HEK293T (cell line): ENCODE measurements at regions not wholly inside any gene's neighbourhood (a gene's known extent, or its start where the extent isn't known, plus 50 kb on each side); places are given as distances from the start of the nearest gene placed in this dataset.
A peak's percentile ranks its signal among the peaks of the same experiment; 100 is the strongest.
"Not testable (repeated sequence)": the region's sequence is repeated elsewhere in the genome, so short reads cannot be mapped to it uniquely, and the experiment has no call there.

Source experiments
- CTCF ChIA-PET: fragments of 350-600 bp; formaldehyde crosslinking; extraction: SDS; loops from one replicate; lab custom pipeline; 2021; ENCODE audit warnings: antibody characterized with exemption, inconsistent platforms; lab: Yijun Ruan, JAX
- POLR2A ChIA-PET: fragments of 350-600 bp; formaldehyde crosslinking; extraction: SDS; loops from one replicate; lab custom pipeline; 2020; ENCODE audit warnings: antibody characterized with exemption, inconsistent platforms; lab: Yijun Ruan, JAX
- DNase-seq: peaks from one replicate; pipeline ENCODE4 v3.0.0; 2012; ENCODE audit warnings: mixed read lengths; ENCODE audit errors: extremely low spot score
- ARNT ChIP-seq: fragments of 450-650 bp; IDR thresholded peaks from 2 replicates; pipeline ENCODE4 v1.6.1; 2017; ENCODE audit warnings: mild to moderate bottlenecking
- BHLHE40 ChIP-seq: fragments of 450-650 bp; IDR thresholded peaks from 2 replicates; pipeline ENCODE4 v1.6.1; 2016; ENCODE audit warnings: mild to moderate bottlenecking, moderate library complexity, borderline replicate concordance
- CTBP1 ChIP-seq: fragments of 450-650 bp; IDR thresholded peaks from 2 replicates; pipeline ENCODE4 v1.6.1; 2016; ENCODE audit warnings: borderline replicate concordance
- ELF4 ChIP-seq: fragments of 450-650 bp; IDR thresholded peaks from 2 replicates; pipeline ENCODE4 v1.6.1; 2017; ENCODE audit warnings: antibody characterized with exemption
- FOXA1 ChIP-seq: fragments of 450-650 bp; IDR thresholded peaks from 2 replicates; pipeline ENCODE4 v1.6.1; 2016; ENCODE audit warnings: mild to moderate bottlenecking
- FOXK2 ChIP-seq: fragments of 450-650 bp; IDR thresholded peaks from 2 replicates; pipeline ENCODE4 v1.6.1; 2016; ENCODE audit warnings: mild to moderate bottlenecking
- FOXM1 ChIP-seq: fragments of 450-650 bp; IDR thresholded peaks from 2 replicates; pipeline ENCODE4 v1.6.1; 2017; ENCODE audit warnings: mild to moderate bottlenecking, borderline replicate concordance
- HDGF ChIP-seq: fragments of 450-650 bp; IDR thresholded peaks from 2 replicates; pipeline ENCODE4 v1.6.1; 2017; ENCODE audit warnings: antibody characterized with exemption, borderline replicate concordance
- L3MBTL2 ChIP-seq: fragments of 450-650 bp; conservative IDR thresholded peaks from 2 replicates; pipeline ENCODE4 v1.6.1; 2016; ENCODE audit warnings: mild to moderate bottlenecking
- LEF1 ChIP-seq: fragments of 450-650 bp; IDR thresholded peaks from 2 replicates; pipeline ENCODE4 v1.6.1; 2017; ENCODE audit warnings: mild to moderate bottlenecking, borderline replicate concordance
- NFRKB ChIP-seq: fragments of 450-650 bp; IDR thresholded peaks from 2 replicates; pipeline ENCODE4 v1.6.1; 2016; ENCODE audit warnings: mild to moderate bottlenecking, moderate library complexity
- PKNOX1 ChIP-seq: fragments of 450-650 bp; IDR thresholded peaks from 2 replicates; pipeline ENCODE4 v1.6.1; 2016
- SP1 ChIP-seq: fragments of 450-650 bp; IDR thresholded peaks from 2 replicates; pipeline ENCODE4 v1.6.1; 2017
- SUZ12 ChIP-seq: fragments of 450-650 bp; IDR thresholded peaks from 2 replicates; pipeline ENCODE4 v1.6.1; 2016; ENCODE audit warnings: mild to moderate bottlenecking
- TARDBP ChIP-seq: fragments of 450-650 bp; IDR thresholded peaks from 2 replicates; pipeline ENCODE4 v1.6.1; 2016
- ZNF384 ChIP-seq: fragments of 450-650 bp; IDR thresholded peaks from 2 replicates; pipeline ENCODE4 v1.6.1; 2016

DNA sequence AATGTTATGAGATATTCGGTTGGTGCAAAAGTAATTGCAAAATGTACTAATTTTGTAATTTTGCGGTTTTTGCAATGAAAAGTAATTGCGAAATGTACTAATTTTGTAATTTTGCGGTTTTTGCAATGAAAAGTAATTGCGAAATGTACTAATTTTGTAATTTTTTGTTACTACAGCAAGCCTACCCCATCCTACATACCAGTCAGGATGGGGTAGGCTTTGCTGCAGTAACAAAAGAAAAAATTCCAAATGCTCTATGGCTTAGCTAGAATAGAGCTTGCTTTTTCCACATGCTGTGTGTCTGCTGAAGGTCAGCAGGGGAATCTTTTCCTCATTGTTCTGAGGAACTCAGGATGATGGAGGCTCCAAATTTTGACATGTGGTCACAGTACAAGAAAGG is 83.3 kb upstream of the GPRC5B start:
- no peak for DNase-seq
- TF ChIP-seq ELF4 (no peak), SUZ12 (no peak), HDGF (no peak), FOXM1 (no peak)
- POLR2A ChIA-PET = no interaction called here
- CTCF ChIA-PET = interaction anchor here (0.6 kb wide), 1 partner anchor 16 kb away, joined by 3 read pairs; no protein-coding TSS in a partner anchor

DNA sequence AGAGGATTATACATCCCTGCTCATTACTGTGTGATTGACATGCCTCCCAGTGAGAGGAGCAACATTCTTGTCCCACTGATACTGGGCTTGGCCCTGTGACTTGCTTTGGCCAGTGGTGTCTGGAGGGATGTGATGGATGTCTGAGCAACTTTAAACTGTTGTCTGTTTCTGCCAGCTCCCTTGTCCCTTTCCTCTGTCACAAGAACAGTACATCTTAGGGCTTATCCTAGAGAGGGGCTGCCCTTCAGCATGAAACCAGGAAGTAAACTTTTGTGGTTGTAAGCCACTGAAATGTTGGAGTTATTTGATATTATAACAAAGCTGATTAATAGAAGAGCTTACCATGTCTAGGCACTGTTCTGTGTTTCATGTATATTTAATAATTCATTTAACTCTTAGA is 82.9 kb upstream of the GPRC5B start:
- no peak for DNase-seq
- CTCF ChIA-PET = interaction anchor here (0.6 kb wide), 1 partner anchor 16 kb away, joined by 3 read pairs; no protein-coding TSS in a partner anchor
- POLR2A ChIA-PET = no interaction called here
- no peak for TF ChIP-seq PKNOX1
- no peak for TF ChIP-seq CTBP1
- no peak for TF ChIP-seq FOXM1
- no peak for TF ChIP-seq SUZ12
- TF ChIP-seq ELF4 = no peak
- TF ChIP-seq FOXK2 = no peak
- TF ChIP-seq BHLHE40 = no peak
- no peak for TF ChIP-seq HDGF
- TF ChIP-seq FOXA1 = no peak
- TF ChIP-seq ZNF384 = no peak

- CTCF ChIA-PET = no interaction called here
- TF ChIP-seq SUZ12 = no peak
- no peak for TF ChIP-seq LEF1
- no peak for DNase-seq
- POLR2A ChIA-PET = no interaction called here
Measured at GRCh38 chr16:19963301-19963700, 78.7 kb upstream of the GPRC5B start.

- CTCF ChIA-PET = no interaction called here
- POLR2A ChIA-PET = no interaction called here
- TF ChIP-seq HDGF (no peak), ELF4 (no peak), L3MBTL2 (no peak; the same call in 1 of the 2 replicates), FOXA1 (no peak), SUZ12 (no peak), LEF1 (no peak)
- DNase-seq = no peak
Measured at GRCh38 chr16:19960183-19960582, 75.5 kb upstream of the GPRC5B start.

DNA sequence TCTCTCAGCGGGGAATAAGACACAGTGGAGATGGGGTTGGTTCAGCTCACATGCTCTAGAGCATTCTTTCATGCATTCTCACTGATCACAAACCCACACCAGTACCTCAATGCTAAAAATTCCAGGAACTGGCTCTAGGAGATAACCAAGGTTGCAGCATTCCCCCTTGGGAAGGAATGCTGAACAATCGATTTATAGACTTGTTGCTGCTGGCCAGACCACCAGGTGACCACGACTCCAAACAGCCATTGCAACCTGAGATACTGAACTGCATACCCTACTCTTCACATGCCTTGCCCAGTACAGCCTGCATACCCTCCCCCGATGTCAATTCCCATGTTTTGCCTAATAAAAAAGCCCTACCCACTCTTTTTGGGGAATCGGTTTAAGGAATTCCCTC is 75.1 kb upstream of the GPRC5B start:
- CTCF ChIA-PET = no interaction called here
- POLR2A ChIA-PET = no interaction called here
- no peak for TF ChIP-seq SUZ12
- TF ChIP-seq FOXM1 = no peak
- TF ChIP-seq L3MBTL2 = no peak; the same call in 1 of the 2 replicates
- no peak for TF ChIP-seq FOXK2
- TF ChIP-seq ARNT = no peak
- no peak for TF ChIP-seq ELF4
- TF ChIP-seq BHLHE40 = no peak
- no peak for TF ChIP-seq CTBP1
- no peak for TF ChIP-seq LEF1
- no peak for TF ChIP-seq TARDBP
- TF ChIP-seq NFRKB = no peak
- no peak for TF ChIP-seq ZNF384
- no peak for TF ChIP-seq HDGF
- no peak for TF ChIP-seq PKNOX1
- no peak for TF ChIP-seq SP1
- no peak for TF ChIP-seq FOXA1
- DNase-seq = no peak

GRCh38 chr16:19955896-19956295 is 71.2 kb upstream of the GPRC5B start:
- DNase-seq, POLR2A ChIA-PET, CTCF ChIA-PET: not testable (repeated sequence)

DNA sequence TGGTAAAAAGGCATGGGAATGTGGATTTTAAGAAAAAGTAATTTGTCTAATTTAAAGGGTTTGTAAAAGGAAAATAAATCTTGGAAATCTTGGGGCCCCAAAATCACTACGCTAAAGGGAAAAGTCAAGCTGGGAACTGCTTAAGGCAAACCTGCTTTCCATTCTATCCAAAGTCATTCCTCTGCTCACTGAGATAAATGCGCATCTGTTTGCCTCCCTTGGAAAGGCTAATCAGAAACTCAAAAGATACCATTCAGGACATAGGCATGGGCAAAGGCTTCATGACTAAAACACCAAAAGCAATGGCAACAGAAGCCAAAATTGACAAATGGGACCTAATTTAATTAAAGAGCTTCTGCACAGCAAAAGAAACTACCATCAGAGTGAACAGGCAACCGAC is 70.4 kb upstream of the GPRC5B start:
- POLR2A ChIA-PET, DNase-seq, CTCF ChIA-PET: not testable (repeated sequence)

DNA sequence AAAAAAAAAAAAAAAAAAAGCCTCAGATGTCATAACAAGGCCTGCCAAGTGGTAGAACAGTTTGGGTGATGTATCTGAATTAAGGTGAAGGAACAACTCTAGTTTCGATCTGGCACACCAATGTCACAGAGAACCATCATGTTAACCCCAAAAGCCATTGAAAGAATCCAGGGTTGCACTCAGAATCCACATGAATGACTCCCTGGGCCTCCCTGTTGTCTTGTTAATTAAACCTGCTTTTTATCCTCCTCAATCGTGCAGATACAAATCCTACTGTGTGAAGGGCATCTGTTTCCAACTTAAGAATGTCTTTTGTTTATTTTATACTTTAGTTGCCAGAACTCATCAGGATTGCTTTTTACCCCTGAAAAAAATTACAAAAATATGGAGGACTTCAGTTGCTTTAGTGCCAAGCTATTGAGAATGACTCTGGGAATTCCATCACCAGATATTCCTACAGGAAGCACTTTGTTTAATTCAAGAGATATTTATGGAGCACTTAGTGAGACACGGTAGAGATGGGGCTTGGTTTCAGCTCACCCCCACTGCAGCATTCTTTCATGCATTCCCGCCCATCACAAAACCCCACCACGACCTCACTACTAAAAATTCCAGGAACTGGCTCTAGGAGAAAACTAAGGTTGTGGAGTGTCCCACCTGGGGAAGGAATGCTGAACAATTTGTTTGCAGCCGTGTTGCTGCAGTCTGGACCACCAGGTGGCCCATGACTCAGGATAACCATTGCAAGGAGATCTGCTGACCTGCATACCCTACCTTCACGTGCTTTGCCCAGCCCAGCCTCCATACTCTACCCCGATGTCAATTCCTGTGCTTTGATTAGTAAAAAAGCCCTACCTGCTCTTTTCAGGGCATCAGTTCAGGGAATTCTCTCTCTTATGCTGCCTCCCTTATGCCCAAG is 63.8 kb upstream of the GPRC5B start:
- ChIA-PET POLR2A (no interaction called here), CTCF (interaction anchor here (0.6 kb wide), 2 partner anchors 45 to 357 kb away, joined by 3 to 4 read pairs; no protein-coding TSS in a partner anchor)
- TF ChIP-seq SUZ12 = no peak
- TF ChIP-seq NFRKB = no peak
- no peak for TF ChIP-seq TARDBP
- 0 out of 2 replicates have a peak, but pooled peaks have one; percentile 17 for TF ChIP-seq L3MBTL2
- no peak for TF ChIP-seq BHLHE40
- TF ChIP-seq HDGF = no peak
- TF ChIP-seq CTBP1 = no peak
- TF ChIP-seq FOXM1 = no peak
- no peak for TF ChIP-seq LEF1
- DNase-seq = no peak
